NCI-H187 (cell line): ENCODE measurements at regions not wholly inside any gene's neighbourhood (a gene's known extent, or its start where the extent isn't known, plus 50 kb on each side); places are given as distances from the start of the nearest gene placed in this dataset.
"Not testable (repeated sequence)": the region's sequence is repeated elsewhere in the genome, so short reads cannot be mapped to it uniquely, and the experiment has no call there.

Source experiments
- DNase-seq, 2 experiments: peaks; one replicate each; lab custom pipeline; 2025; lab: John Stamatoyannopoulos, UW

GRCh38 chr1:58934706-58935105 lies 150.9 kb upstream of the JUN start:
- no peak for DNase-seq

GRCh38 chr1:58936973-58937372 lies 153.1 kb upstream of the JUN start:
- no peak for DNase-seq

GRCh38 chr1:58939146-58939545 lies 155.3 kb upstream of the JUN start:
- no peak for DNase-seq

- DNase-seq, result no peak
These were observed 156.0 kb upstream of the JUN start for GRCh38 chr1:58939666-58940370.

- no peak for DNase-seq
These were observed 157.8 kb upstream of the JUN start for GRCh38 chr1:58941471-58942289.

GRCh38 chr1:58942759-58943191 lies 158.9 kb upstream of the JUN start:
- no peak for DNase-seq

GRCh38 chr1:58943776-58944175 lies 159.9 kb upstream of the JUN start:
- DNase-seq, result no peak

- DNase-seq, result no peak
These were observed 160.6 kb upstream of the JUN start for GRCh38 chr1:58944439-58944838.

- DNase-seq, result no peak
These were observed 162.5 kb upstream of the JUN start for GRCh38 chr1:58946390-58946789.

GRCh38 chr1:58948671-58949070 lies 164.8 kb upstream of the JUN start:
- DNase-seq, result no peak

- no peak for DNase-seq
These were observed 165.8 kb upstream of the JUN start for GRCh38 chr1:58949551-58950220.

GRCh38 chr1:58950897-58951296 lies 167.1 kb upstream of the JUN start:
- DNase-seq, result no peak

GRCh38 chr1:58953951-58954350 lies 170.1 kb upstream of the JUN start:
- not testable (repeated sequence) for DNase-seq

GRCh38 chr1:58963287-58963686 lies 179.4 kb upstream of the JUN start:
- not testable (repeated sequence) for DNase-seq

- DNase-seq, result no peak
These were observed 180.6 kb upstream of the JUN start for GRCh38 chr1:58964428-58964827.

- DNase-seq, result no peak
These were observed 181.0 kb upstream of the JUN start for GRCh38 chr1:58964880-58965279.

- no peak for DNase-seq
These were observed 182.5 kb upstream of the JUN start for GRCh38 chr1:58966103-58966916.

- no peak for DNase-seq
These were observed 183.3 kb upstream of the JUN start for GRCh38 chr1:58966917-58967740.

GRCh38 chr1:58968360-58968952 lies 184.6 kb upstream of the JUN start:
- DNase-seq, result no peak

- not testable (repeated sequence) for DNase-seq
These were observed 185.3 kb upstream of the JUN start for GRCh38 chr1:58969176-58969575.
